ENCODE measurements at regions not wholly inside any gene's neighbourhood (a gene's known extent, or its start where the extent isn't known, plus 50 kb on each side); places are given as distances from the start of the nearest gene placed in this dataset.

DNA sequence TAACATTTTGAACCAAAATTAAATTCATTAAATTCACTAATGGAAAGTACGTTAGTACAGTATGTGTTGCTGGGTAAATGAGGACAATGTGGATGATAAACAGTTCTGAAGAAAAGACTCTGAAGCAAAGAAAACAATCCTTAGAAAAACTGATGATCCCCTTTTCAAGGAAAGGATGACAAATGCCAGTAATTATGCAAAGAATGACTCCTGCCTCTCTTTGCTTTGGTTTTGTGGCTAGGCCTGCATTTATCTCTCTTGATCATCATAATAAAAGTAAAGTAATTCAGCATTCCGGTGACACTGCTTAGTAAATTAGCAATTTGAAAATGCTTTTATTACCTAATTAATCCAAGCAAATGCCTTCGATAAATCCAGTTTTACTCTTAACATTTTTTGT, 652.2 kb upstream of the DIPK2B start:
- no peak for DNase-seq

DNA sequence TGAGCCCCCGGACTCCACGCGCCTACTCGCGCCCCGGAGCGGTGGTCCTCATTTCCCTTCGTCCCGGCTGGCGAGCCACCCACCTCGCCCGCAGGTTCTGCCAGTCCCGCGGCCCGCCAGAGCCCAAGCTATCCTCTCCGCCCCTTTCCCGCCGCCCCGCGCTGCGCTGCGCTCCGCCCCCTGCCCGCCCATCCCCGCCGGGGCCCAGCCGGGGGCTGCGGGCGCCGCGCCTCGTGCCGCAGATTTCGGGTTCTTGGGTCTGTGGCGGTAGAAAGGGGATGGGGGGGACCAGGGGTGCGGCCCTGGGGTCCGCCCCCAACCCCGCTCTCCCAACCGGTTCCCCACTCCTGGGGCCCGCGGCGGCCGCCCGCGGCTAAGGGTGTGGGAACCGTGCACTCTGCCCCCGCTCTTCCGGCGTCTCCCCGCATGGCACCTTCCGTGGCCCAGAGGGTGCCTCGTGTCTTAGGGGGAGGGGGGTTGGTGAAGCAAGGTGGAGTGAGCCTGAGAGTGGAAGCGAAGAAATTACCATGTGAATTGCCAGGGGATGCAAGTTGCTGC, 650.8 kb upstream of the DIPK2B start:
- peak; percentile 73 for DNase-seq

GRCh38 chrX:45850775-45851433, 650.2 kb upstream of the DIPK2B start:
- DNase-seq = peak; percentile 76

DNA sequence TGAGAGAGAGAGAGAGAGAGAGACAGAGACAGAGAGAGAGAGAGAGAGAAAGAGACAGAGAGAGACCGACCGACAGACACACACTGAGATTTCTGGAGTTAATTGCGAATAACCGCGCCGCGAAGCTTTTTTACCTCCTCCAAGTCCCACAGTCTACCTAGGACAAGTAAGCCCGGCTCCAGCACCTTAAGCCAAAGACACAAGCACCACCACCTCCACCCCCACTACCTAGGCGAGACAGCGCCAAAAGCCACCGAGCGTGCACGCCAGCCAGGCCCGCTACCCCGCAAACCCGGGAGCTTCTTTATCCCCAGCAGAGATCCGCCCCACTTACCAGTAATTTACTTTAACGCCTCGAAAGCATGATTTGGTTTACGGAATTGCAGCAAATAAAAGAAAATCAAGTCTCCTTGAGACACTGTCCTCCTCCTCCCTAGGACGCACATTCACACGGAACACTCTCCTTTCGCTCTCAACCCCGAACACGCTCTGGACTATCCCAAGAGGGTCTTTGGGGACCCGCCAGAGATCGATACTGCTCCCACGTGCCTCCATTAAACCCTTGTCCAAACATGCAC, 649.6 kb upstream of the DIPK2B start:
- DNase-seq = peak; percentile 60

GRCh38 chrX:45849261-45849862, 648.7 kb upstream of the DIPK2B start:
- DNase-seq = peak; percentile 75

GRCh38 chrX:45847961-45848360, 647.3 kb upstream of the DIPK2B start:
- DNase-seq = no peak

- no peak for DNase-seq
Measured at GRCh38 chrX:45846328-45846727, 645.7 kb upstream of the DIPK2B start.

GRCh38 chrX:45845142-45845541, 644.5 kb upstream of the DIPK2B start:
- DNase-seq = no peak

DNA sequence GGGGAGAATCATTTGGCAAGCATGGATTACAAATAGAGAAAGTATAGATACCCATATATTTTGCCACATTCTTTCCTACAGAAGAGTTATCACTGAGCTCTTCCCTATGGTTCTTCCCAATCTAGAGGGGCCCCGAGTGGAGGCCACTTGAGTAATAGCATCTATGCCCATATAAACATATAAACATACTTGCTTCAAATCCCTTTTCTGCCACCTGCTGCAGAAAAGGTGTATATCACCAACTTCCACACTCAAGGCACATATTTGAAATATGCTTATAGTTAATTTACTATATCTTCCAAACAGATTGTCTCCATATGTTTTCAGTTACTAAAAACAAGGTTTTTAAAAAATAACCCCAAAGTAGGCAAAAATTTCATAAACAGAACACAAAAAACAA, 642.8 kb upstream of the DIPK2B start:
- DNase-seq = peak; percentile 48

DNA sequence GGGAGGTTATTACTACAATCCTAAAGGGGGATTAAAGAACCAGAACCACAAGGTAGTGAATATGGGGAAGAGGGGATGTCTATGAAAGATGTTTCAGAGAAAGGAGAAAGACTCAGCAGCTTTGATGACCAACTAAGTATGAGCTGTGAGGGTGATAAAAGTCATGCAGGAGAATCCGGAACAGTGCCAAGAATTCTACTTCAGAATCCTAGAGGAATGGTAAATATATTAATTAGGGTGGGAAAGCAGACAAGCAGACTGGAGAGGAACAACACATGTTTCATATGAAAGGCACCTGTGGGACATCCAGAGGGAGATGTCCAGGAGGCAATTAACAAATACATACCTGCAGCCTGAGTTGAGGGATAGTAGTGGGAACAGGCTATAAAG, 642.2 kb upstream of the DIPK2B start:
- DNase-seq = no peak

DNA sequence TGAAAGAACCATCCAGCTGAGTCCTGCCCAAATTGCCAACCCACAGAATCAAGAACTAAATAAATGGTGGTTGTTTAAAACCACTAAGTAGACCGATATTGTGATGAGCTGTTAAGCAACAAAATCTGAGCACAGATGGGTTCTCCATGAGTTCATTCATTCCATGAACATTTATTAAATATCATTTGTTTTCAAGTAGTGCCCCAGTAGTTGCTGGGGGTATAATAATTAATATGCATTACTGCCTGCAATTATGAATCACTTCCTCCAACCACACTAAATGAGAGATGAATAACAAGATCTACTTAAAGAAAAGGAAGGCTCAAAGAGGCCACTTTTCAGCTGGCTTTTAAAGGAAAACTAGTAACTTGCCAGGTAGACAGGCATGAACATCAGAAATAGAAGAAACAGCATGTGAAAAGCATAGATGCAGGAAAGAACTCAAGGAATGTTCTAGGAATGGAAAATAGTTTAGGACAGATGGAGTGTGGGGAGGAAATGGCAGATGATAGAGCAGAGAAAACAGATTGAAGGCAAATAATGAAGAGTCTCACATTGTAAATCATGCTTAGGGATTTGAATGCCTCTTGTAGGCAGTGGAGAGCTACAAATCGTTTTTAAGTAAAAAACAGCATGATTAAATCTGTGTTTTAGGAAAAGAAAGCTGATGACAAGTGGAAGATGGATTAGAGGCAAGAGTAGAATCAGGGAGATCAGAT, 641.7 kb upstream of the DIPK2B start:
- no peak for DNase-seq

DNA sequence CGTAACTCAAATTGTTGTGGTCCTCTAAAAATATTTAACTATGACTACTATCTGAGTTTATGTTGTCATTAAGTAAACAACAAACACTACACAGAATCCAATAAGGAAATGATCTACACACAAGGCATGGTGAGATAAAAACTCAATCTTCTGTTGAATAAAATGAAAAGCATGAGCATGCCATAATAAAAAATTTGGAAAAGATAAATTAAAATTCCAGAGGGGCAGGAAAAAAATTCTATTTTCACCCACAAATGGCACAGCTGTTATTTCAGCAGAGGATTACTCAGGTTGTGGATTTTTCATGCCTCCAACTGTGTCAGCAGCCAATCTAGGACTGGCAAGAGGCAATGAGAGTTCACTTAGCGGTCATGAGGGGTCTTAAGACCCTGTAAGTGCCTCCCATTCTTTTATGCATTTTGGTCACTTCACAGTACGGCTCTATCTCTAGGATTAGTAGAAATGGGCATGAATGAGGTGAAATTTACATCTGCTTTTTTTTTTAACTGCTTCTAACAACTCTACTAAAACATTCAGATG, 639.8 kb upstream of the DIPK2B start:
- peak; percentile 1 for DNase-seq

DNA sequence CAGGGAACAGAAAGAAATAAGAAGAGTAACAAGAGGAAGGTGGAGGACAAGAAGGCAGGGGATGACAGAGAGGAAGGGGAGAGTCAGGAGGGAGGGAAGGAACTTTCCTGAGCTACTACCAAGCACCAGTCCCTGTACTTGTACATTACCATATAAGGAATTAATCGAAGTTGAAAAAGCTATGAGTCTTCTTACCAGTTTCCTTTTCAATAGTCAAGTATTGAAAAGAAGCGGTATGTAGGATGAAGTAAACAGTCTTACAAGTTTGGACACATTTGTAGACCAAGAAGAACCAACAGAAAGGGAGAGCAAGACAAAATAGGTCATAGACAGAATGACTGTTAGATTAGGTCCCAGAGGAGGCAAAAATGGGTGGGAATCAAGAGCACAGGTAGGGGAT, 629.7 kb upstream of the DIPK2B start:
- DNase-seq = no peak

DNA sequence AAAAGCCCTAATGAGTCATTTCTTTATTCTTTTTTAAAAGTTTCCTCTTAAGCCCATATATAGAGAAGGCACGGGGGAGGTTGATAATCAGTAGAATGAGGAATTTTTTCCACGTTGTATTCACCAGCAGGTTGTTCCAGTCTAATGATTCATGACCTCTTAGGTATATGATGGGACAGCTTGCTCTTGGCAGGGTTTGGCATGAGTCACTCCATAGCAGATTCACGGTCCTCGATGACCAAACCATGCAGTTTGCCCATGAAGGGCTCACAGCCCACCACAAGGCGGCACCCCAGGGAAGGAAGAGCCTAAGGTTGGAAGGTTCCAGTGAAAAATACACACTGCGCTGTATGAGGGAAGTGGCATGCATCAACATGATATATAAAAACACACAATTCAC, 623.8 kb upstream of the DIPK2B start:
- DNase-seq = peak; percentile 86

DNA sequence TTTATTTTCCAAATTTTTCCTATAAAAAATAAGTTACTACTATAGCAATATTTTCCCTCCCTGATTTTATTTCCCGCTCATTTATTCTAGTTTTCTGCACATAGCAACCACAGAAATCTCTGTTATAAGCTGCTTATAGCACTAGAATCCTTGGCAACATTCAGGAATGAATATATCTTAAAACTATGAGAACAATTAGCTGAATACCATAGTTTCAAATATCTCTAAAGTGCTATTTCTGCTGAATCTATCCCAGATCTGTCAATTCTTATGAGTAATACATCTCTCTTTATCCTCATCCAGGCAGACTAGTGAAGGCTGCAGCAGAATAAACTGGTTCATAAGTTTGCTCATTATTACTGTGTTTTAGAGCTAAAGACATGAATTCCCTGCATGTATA, 622.9 kb upstream of the DIPK2B start:
- no peak for DNase-seq

GRCh38 chrX:45822124-45822523, 621.4 kb upstream of the DIPK2B start:
- DNase-seq = no peak

DNA sequence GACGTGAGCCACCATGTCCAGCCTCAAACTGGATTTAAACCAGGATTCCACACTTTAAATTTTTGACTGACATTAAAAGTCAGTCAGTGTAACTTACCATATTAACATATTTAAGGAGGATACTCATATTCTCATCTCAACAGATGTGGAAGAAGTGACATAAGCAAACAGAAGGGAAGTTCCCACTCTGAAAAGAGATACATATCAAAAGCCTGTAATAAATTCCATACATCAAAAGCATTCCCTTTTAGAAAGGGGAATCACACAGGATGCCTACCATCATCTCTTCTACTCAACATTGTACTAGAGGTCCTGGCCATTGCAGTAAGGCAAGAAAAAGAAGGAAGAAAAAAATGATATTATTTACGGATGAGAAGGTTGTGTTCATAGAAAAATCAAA, 618.2 kb upstream of the DIPK2B start:
- DNase-seq = no peak

DNA sequence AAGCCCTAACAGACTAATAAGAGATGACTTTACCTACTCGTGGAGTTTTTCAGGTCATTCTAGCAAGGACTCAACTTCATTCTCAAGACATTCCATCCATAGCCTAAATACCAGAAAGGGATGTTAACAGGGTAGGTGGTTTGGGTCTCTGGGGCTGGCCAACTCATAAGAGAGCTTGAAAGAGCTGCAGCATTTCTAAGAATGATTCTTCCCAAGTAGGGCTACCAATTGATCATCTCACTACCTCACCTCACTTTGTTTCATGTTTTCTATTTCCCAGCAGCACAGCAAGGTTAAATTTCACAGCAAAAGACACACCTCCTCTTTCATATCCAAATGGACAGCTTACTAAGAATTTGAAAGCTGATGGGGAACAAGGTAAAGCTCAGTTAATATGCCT, 614.8 kb upstream of the DIPK2B start:
- DNase-seq = no peak

GRCh38 chrX:45811326-45811725, 610.6 kb upstream of the DIPK2B start:
- DNase-seq = no peak

GRCh38 chrX:45807572-45808425, 607.1 kb upstream of the DIPK2B start:
- DNase-seq = no peak

DNA sequence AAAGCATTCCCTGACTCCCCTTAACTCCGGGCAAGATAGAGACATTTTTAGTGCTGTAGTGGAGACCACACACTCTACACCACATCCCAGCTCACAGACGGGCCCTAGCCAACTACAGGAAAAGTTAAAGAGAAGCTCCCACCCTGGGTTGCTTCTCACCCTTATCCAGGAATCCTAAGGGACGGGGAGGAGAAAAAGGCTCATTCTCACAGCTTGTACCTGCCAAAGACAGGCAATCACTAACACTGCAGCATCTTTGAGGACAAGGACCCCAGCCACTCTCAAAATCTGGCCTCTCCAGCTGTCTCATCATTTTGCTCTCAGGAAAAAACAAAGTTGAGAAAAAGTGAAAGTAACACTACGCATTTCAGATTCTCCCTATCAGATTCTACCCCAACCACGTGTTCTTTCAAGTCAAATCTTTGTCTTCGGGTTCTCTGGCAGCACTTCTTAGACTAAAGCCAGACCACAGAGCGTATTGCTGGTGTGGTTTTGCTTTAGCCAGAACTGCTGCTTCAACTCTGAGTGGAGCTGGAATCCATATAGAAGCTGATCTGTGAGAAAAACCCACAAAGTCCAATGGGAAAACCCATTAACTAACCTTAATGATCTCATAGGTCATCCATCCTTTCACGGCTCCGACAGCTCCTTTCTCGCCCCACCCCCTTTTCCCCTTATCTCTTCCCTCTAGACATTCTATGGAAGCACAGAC, 605.9 kb upstream of the DIPK2B start:
- no peak for DNase-seq

DNA sequence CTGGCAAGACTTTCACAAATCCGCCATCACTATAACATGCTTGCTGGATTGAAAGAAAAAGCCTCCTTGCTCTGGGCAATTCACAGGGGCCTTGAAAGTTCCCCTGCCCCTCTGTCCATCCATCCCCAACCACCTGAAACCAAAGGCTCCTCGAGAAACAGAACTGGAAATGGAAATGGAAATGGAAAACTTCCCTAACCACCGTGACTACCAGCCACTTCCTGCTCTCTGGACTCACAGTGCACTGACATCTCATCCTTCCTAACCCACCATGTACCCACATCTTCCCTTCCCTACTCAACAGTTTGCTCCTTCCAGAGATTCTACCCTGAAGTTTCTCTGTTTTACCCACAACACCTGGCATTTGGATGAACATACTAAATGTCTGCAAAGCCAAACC, 603.6 kb upstream of the DIPK2B start:
- DNase-seq = no peak

Data from DMS53 (cell line).